H9 (cell line): ENCODE measurements at regions not wholly inside any gene's neighbourhood (a gene's known extent, or its start where the extent isn't known, plus 50 kb on each side); places are given as distances from the start of the nearest gene placed in this dataset.

Experiments used
- DNase-seq: peaks from one replicate; pipeline ENCODE4 v3.0.0-alpha.2; 2017
- H2AFZ ChIP-seq: one replicate; pipeline ENCODE4 v1.6.1; 2013; ENCODE audit warnings: mild to moderate bottlenecking, low read length, control low read depth, moderate library complexity
- H2AK5ac ChIP-seq: 2 replicates; pipeline ENCODE4 v1.6.1; 2013; ENCODE audit warnings: low read length, control low read depth, mixed read lengths; ENCODE audit not compliant: insufficient read length
- H2BK120ac ChIP-seq: one replicate; pipeline ENCODE4 v1.6.1; 2013; ENCODE audit warnings: low read depth, mild to moderate bottlenecking, low read length, control low read depth, inconsistent platforms; ENCODE audit not compliant: poor library complexity, severe bottlenecking
- H2BK12ac ChIP-seq: 2 replicates; pipeline ENCODE4 v1.6.1; 2013; ENCODE audit warnings: low read length, control low read depth, mixed read lengths, low read depth; ENCODE audit not compliant: insufficient read length
- H2BK15ac ChIP-seq: 2 replicates; pipeline ENCODE4 v1.6.1; 2013; ENCODE audit warnings: low read depth, low read length, control low read depth
- H2BK20ac ChIP-seq: one replicate; pipeline ENCODE4 v1.6.1; 2013; ENCODE audit warnings: low read depth, mild to moderate bottlenecking, low read length, control low read depth, inconsistent platforms; ENCODE audit not compliant: poor library complexity, severe bottlenecking
- H2BK5ac ChIP-seq: 2 replicates; pipeline ENCODE4 v1.6.1; 2013; ENCODE audit warnings: low read length, control low read depth, mixed read lengths; ENCODE audit not compliant: insufficient read length
- H3K14ac ChIP-seq: 2 replicates; pipeline ENCODE4 v1.6.1; 2013; ENCODE audit warnings: low read length, control low read depth; ENCODE audit not compliant: insufficient read depth
- H3K18ac ChIP-seq: 2 replicates; pipeline ENCODE4 v1.6.1; 2013; ENCODE audit warnings: low read depth, mild to moderate bottlenecking, mixed read lengths, low read length, control low read depth; ENCODE audit not compliant: insufficient read length
- H3K23ac ChIP-seq: 2 replicates; pipeline ENCODE4 v1.6.1; 2013; ENCODE audit warnings: low read length, control low read depth, mixed read lengths, low read depth; ENCODE audit not compliant: insufficient read length
- H3K23me2 ChIP-seq: 2 replicates; pipeline ENCODE4 v1.6.1; 2013; ENCODE audit warnings: low read depth, mild to moderate bottlenecking, mixed read lengths, low read length, control low read depth; ENCODE audit not compliant: insufficient read length, poor library complexity, severe bottlenecking
- H3K27ac ChIP-seq: 2 replicates; pipeline ENCODE4 v1.5.1; 2013; ENCODE audit warnings: low read length, control low read depth, mixed read lengths, low read depth; ENCODE audit not compliant: insufficient read length
- H3K27me3 ChIP-seq: 2 replicates; pipeline ENCODE4 v1.6.1; 2013; ENCODE audit warnings: low read length, control low read depth, inconsistent platforms; ENCODE audit not compliant: insufficient read depth
- H3K4ac ChIP-seq: 2 replicates; pipeline ENCODE4 v1.6.1; 2013; ENCODE audit warnings: low read depth, mild to moderate bottlenecking, control low read depth, inconsistent platforms, low read length, moderate library complexity
- H3K4me1 ChIP-seq: 2 replicates; pipeline ENCODE4 v1.6.1; 2013; ENCODE audit warnings: low read length, control low read depth, inconsistent platforms; ENCODE audit not compliant: insufficient read depth
- H3K4me2 ChIP-seq: 2 replicates; pipeline ENCODE4 v1.6.1; 2013; ENCODE audit warnings: low read length, control low read depth, mixed read lengths; ENCODE audit not compliant: insufficient read length, insufficient read depth
- H3K56ac ChIP-seq: 2 replicates; pipeline ENCODE4 v1.6.1; 2013; ENCODE audit warnings: low read depth, mild to moderate bottlenecking, mixed read lengths, low read length, control low read depth; ENCODE audit not compliant: insufficient read length
- H3K79me1 ChIP-seq: 2 replicates; pipeline ENCODE4 v1.6.1; 2013; ENCODE audit warnings: low read depth, mild to moderate bottlenecking, moderate library complexity, low read length, control low read depth, inconsistent platforms; ENCODE audit not compliant: insufficient read depth, poor library complexity, severe bottlenecking
- H3K79me2 ChIP-seq: 2 replicates; pipeline ENCODE4 v1.6.1; 2013; ENCODE audit warnings: low read length, control low read depth, inconsistent platforms; ENCODE audit not compliant: insufficient read depth
- H3K9ac ChIP-seq: 2 replicates; pipeline ENCODE4 v1.6.1; 2013; ENCODE audit warnings: low read length, control low read depth, mixed read lengths; ENCODE audit not compliant: insufficient read length; ENCODE audit errors: extremely low read depth
- H3K9me3 ChIP-seq: one replicate; pipeline ENCODE4 v1.6.1; 2013; ENCODE audit warnings: low read depth, low read length, inconsistent platforms; ENCODE audit not compliant: control insufficient read depth
- H3T11ph ChIP-seq: one replicate; pipeline ENCODE4 v1.6.1; 2013; ENCODE audit warnings: mild to moderate bottlenecking, low read length, control low read depth, inconsistent platforms
- H4K20me1 ChIP-seq: one replicate; pipeline ENCODE4 v1.6.1; 2013; ENCODE audit not compliant: control insufficient read depth, insufficient read length, insufficient read depth
- H4K5ac ChIP-seq: 2 replicates; pipeline ENCODE4 v1.6.1; 2013; ENCODE audit warnings: low read depth, mild to moderate bottlenecking, mixed read lengths, low read length, control low read depth; ENCODE audit not compliant: insufficient read length
- H4K8ac ChIP-seq: replicated peaks from 2 replicates; pipeline ENCODE4 v1.6.1; 2013; ENCODE audit warnings: low read length, control low read depth, mixed read lengths, low read depth; ENCODE audit not compliant: insufficient read length
- H4K91ac ChIP-seq: 2 replicates; pipeline ENCODE4 v1.6.1; 2013; ENCODE audit warnings: low read depth, mild to moderate bottlenecking, moderate library complexity, mixed read lengths, low read length, control low read depth; ENCODE audit not compliant: insufficient read length
- H3K27ac Mint-ChIP-seq, 3 experiments: 2 replicates in 2 of 3; 3 replicates in 1 of 3; pipeline ENCODE4 v1.8.0; 2020 to 2021; ENCODE audit warnings: mixed read lengths in 3 of 3, mild to moderate bottlenecking in 1 of 3, moderate library complexity in 1 of 3
- H3K27me3 Mint-ChIP-seq: 2 replicates; pipeline ENCODE4 v1.8.0; 2021; ENCODE audit warnings: low read depth, mild to moderate bottlenecking, moderate library complexity, mixed read lengths
- H3K36me3 Mint-ChIP-seq, 3 experiments: 2 replicates in 2 of 3; 3 replicates in 1 of 3; pipeline ENCODE4 v1.8.0; 2020 to 2021; ENCODE audit warnings: low read depth in 3 of 3, mixed read lengths in 3 of 3; ENCODE audit not compliant: insufficient read depth in 1 of 3
- H3K4me1 Mint-ChIP-seq, 2 experiments: 2 replicates each; pipeline ENCODE4 v1.8.0; 2020; ENCODE audit warnings: mixed read lengths in 2 of 2
- H3K4me3 Mint-ChIP-seq, 2 experiments: 2 replicates in 1 of 2; 3 replicates in 1 of 2; pipeline ENCODE4 v1.8.0; 2020 to 2021; ENCODE audit warnings: mild to moderate bottlenecking in 2 of 2, mixed read lengths in 2 of 2, moderate library complexity in 1 of 2
- H3K9me3 Mint-ChIP-seq, 2 experiments: 2 replicates in 1 of 2; 3 replicates in 1 of 2; pipeline ENCODE4 v1.8.0; 2020; ENCODE audit warnings: mild to moderate bottlenecking in 2 of 2, mixed read lengths in 2 of 2, moderate library complexity in 1 of 2
- CTCF ChIP-seq: fragments of 200-600 bp; sonication (generic); conservative IDR thresholded peaks from 3 replicates; pipeline ENCODE4 v1.8.0; 2021; ENCODE audit warnings: antibody characterized with exemption, mild to moderate bottlenecking
- WGBS: extraction: QIAGEN DNeasy Blood & Tissue Kit; methylation state at CpG from one replicate; pipeline ENCODE4 v1.1.7; 2013; ENCODE audit warnings: missing lambda C conversion rate, low lambda C conversion rate, mixed read lengths; ENCODE audit not compliant: insufficient read length; ENCODE audit errors: extremely low coverage; 5-methylcytosine and 5-hydroxymethylcytosine counted together

- H3K23ac ChIP-seq, result no peak overlapping the region
- H3K27me3 Mint-ChIP-seq, result peaks cover 42% of the 10 kb centered on the region
- H3K79me2 ChIP-seq, result no peaks in the 10 kb centered on the region
- no peak overlapping the region for H3K14ac ChIP-seq
- H2BK12ac ChIP-seq, result no peak overlapping the region
- H2BK15ac ChIP-seq, result no peak overlapping the region
- H4K8ac ChIP-seq, result no peak overlapping the region
- no peak overlapping the region for H3K4me2 ChIP-seq
- no peak overlapping the region for H2AK5ac ChIP-seq
- H3K9me3 Mint-ChIP-seq, result peaks cover 0 to 3% of the 10 kb centered on the region in 2 experiments; a peak in 2 of 5 replicates
- H4K20me1 ChIP-seq, result no peaks in the 10 kb centered on the region
- H3K27me3 ChIP-seq, result no peaks in the 10 kb centered on the region
- WGBS, result no CpG with 5 or more reads among the region's 3 CpGs
- H3K27ac Mint-ChIP-seq, result no peak overlapping the region
- H3K9ac ChIP-seq, result no peak overlapping the region
- no peak overlapping the region for H2BK20ac ChIP-seq
- peaks cover 0 to 3% (median 0%) of the 10 kb centered on the region in 3 experiments; a peak in 2 of 7 replicates for H3K36me3 Mint-ChIP-seq
- H3K4me1 Mint-ChIP-seq, result peaks cover 32 to 33% of the 10 kb centered on the region in 2 experiments
- no peak overlapping the region for H2AFZ ChIP-seq
- H3K23me2 ChIP-seq, result no peaks in the 10 kb centered on the region
- no peak overlapping the region for H4K5ac ChIP-seq
- no peak for TF ChIP-seq CTCF
- no peaks in the 10 kb centered on the region for H3K79me1 ChIP-seq
- no peak overlapping the region for H3K18ac ChIP-seq
- H3K56ac ChIP-seq, result no peak overlapping the region
- no peak overlapping the region for H4K91ac ChIP-seq
- H3K27ac ChIP-seq, result no peak overlapping the region
- H3T11ph ChIP-seq, result no peak overlapping the region
- H2BK5ac ChIP-seq, result no peak overlapping the region
- no peak overlapping the region for H2BK120ac ChIP-seq
- H3K4me1 ChIP-seq, result peaks cover 3% of the 10 kb centered on the region; the same call in 1 of the 2 replicates
- H3K4me3 Mint-ChIP-seq, result no peak overlapping the region
- DNase-seq, result no peak
- H3K4ac ChIP-seq, result no peak overlapping the region
- H3K9me3 ChIP-seq, result no peaks in the 10 kb centered on the region
Observed at GRCh38 chr2:88334418-88334817, 118.1 kb downstream of the FOXI3 start.
